Endothelial cell of umbilical vein (primary cell): ENCODE measurements at regions not wholly inside any gene's neighbourhood (a gene's known extent, or its start where the extent isn't known, plus 50 kb on each side); places are given as distances from the start of the nearest gene placed in this dataset.

ENCODE experiments used
- BruUV-seq: library from RNA; stranded (reverse); fragments of 400-500 nt; replicated peaks from 2 replicates; lab custom pipeline; 2021; lab: Mats Ljungman, UMichigan
- CTCF ChIA-PET: fragments of 300-600, 350-600 bp; sonication (Branson Sonifier 250); formaldehyde crosslinking; loops from one replicate; lab custom pipeline; 2021; ENCODE audit warnings: antibody characterized with exemption, inconsistent platforms; lab: Charles Lee
- POLR2A ChIA-PET: fragments of 300-600, 350-600 bp; sonication (Branson Sonifier 250); formaldehyde crosslinking; loops from one replicate; lab custom pipeline; 2021; ENCODE audit warnings: antibody characterized with exemption, inconsistent platforms; lab: Charles Lee
- DNase-seq: peaks from one replicate; pipeline ENCODE4 v3.0.0-alpha.2; 2011; ENCODE audit warnings: low read depth, low spot score
- FAIRE-seq: peaks from 2 replicates; lab custom pipeline; 2011; peaks lifted over from hg19 to GRCh38; lab: Jason Lieb, UNC
- H2AFZ ChIP-seq: 2 replicates; pipeline ENCODE4 v1.6.0; 2012; ENCODE audit warnings: low read depth, low read length, control low read depth, inconsistent platforms
- H3K27ac ChIP-seq: 2 replicates; pipeline ENCODE4 v1.5.1; 2011; ENCODE audit warnings: low read depth, mild to moderate bottlenecking, control low read depth, low read length, moderate library complexity; ENCODE audit not compliant: insufficient read depth
- H3K27me3 ChIP-seq, 2 experiments: 2 replicates each; pipeline versions ENCODE4 v1.6.0 to v1.6.1; 2011; ENCODE audit warnings: low read length in 2 of 2, mixed read lengths in 1 of 2; ENCODE audit not compliant: control insufficient read depth in 2 of 2, insufficient read depth in 2 of 2
- H3K36me3 ChIP-seq, 2 experiments: 2 replicates in 1 of 2; 3 replicates in 1 of 2; pipeline ENCODE4 v1.5.1; 2011; ENCODE audit warnings: low read length in 2 of 2, mild to moderate bottlenecking in 1 of 2, moderate library complexity in 1 of 2; ENCODE audit not compliant: control insufficient read depth in 2 of 2, insufficient read depth in 2 of 2; ENCODE audit errors: extremely low read depth in 1 of 2
- H3K4me1 ChIP-seq: 3 replicates; pipeline ENCODE4 v1.5.1; 2011; ENCODE audit warnings: mild to moderate bottlenecking, low read length; ENCODE audit not compliant: control insufficient read depth, insufficient read depth; ENCODE audit errors: extremely low read depth
- H3K4me2 ChIP-seq: 2 replicates; pipeline ENCODE4 v1.6.1; 2011; ENCODE audit warnings: low read length, control low read depth, mixed read lengths; ENCODE audit not compliant: insufficient read depth
- H3K4me3 ChIP-seq, 3 experiments: fragments of 200-600 bp in 1 of 3; sonication (generic), shearing (Covaris generic) in 1 of 3; replicated peaks in 1 of 3; 2 replicates each; pipeline ENCODE4 v1.5.1; 2011 to 2016; ENCODE audit warnings: control low read depth in 3 of 3, low read length in 3 of 3, mild to moderate bottlenecking in 2 of 3, inconsistent platforms in 1 of 3, low read depth in 1 of 3, moderate library complexity in 1 of 3; ENCODE audit not compliant: insufficient read depth in 1 of 3
- H3K79me2 ChIP-seq: 2 replicates; pipeline ENCODE4 v1.6.0; 2012; ENCODE audit warnings: low read length, inconsistent platforms; ENCODE audit not compliant: control insufficient read depth, insufficient read depth
- H3K9ac ChIP-seq: replicated peaks from 2 replicates; pipeline ENCODE3; 2011; ENCODE audit warnings: low read length, control low read depth; ENCODE audit not compliant: insufficient read depth; ENCODE audit errors: extremely low read depth
- H3K9me1 ChIP-seq: replicated peaks from 3 replicates; pipeline ENCODE4 v1.6.0; 2011; ENCODE audit warnings: mild to moderate bottlenecking, low read length; ENCODE audit not compliant: control insufficient read depth, insufficient read depth; ENCODE audit errors: extremely low read depth
- H3K9me3 ChIP-seq: replicated peaks from 2 replicates; pipeline ENCODE4 v1.5.1; 2012; ENCODE audit warnings: low read length, inconsistent platforms; ENCODE audit not compliant: control insufficient read depth, insufficient read depth
- H4K20me1 ChIP-seq: replicated peaks from 2 replicates; pipeline ENCODE3; 2011; ENCODE audit warnings: mild to moderate bottlenecking, low read length; ENCODE audit not compliant: control insufficient read depth, insufficient read depth; ENCODE audit errors: extremely low read depth
- CTCF ChIP-seq, 2 donors: IDR thresholded peaks; 1 replicate in 1 of 2; 2 replicates in 1 of 2; pipeline ENCODE4 v1.5.1; 2011; ENCODE audit warnings: low read length in 2 of 2, mild to moderate bottlenecking in 2 of 2, moderate library complexity in 2 of 2, control low read depth in 1 of 2, inconsistent platforms in 1 of 2, low read depth in 1 of 2; ENCODE audit not compliant: insufficient read depth in 1 of 2; ENCODE audit errors: extremely low read depth in 1 of 2
- EZH2 ChIP-seq: IDR thresholded peaks from 2 replicates; pipeline ENCODE4 v1.6.1; 2012; ENCODE audit warnings: borderline replicate concordance, low read depth, mild to moderate bottlenecking, moderate library complexity, low read length, inconsistent platforms; ENCODE audit not compliant: severe bottlenecking
- FOS ChIP-seq: IDR thresholded peaks from 2 replicates; pipeline ENCODE4 v1.6.1; 2011; ENCODE audit warnings: mild to moderate bottlenecking, low read length, moderate library complexity, borderline replicate concordance; ENCODE audit not compliant: insufficient read depth
- GATA2 ChIP-seq: IDR thresholded peaks from 2 replicates; pipeline ENCODE4 v1.7.0; 2011; ENCODE audit warnings: low read depth, mild to moderate bottlenecking, moderate library complexity, mixed read lengths, low read length; ENCODE audit not compliant: insufficient read length, insufficient read depth
- JUN ChIP-seq: IDR thresholded peaks from 2 replicates; pipeline ENCODE4 v1.6.1; 2011; ENCODE audit warnings: borderline replicate concordance, low read depth; ENCODE audit not compliant: insufficient read length, insufficient read depth
- MAX ChIP-seq: IDR thresholded peaks from 2 replicates; pipeline ENCODE4 v1.6.1; 2011; ENCODE audit not compliant: insufficient read depth, insufficient read length
- POLR2A ChIP-seq: IDR thresholded peaks from 2 replicates; pipeline ENCODE4 v1.6.1; 2012; ENCODE audit warnings: low read depth, mild to moderate bottlenecking, control low read depth, low read length
- dilution Hi-C: fragments of 300-500 bp; cut with MboI; formaldehyde crosslinking; loops from one replicate; pipeline ENCODE4 v1.15.0; 2019; ENCODE audit warnings: low sequenced_read_pairs; ENCODE audit not compliant: extremely low pct_ligation_motif_present
- intact Hi-C: fragments of 100-400 bp; cut with micrococcal nuclease; formaldehyde crosslinking; loops from one replicate; pipeline ENCODE4 v1.10.0; 2022

- no peak overlapping the region for H3K27ac ChIP-seq
- intact Hi-C loops (no loop called here), dilution Hi-C loops (no loop called here)
- H3K9me3 ChIP-seq, result no peaks in the 10 kb centered on the region
- no peak overlapping the region for H2AFZ ChIP-seq
- H3K36me3 ChIP-seq, result no peaks in the 10 kb centered on the region
- POLR2A ChIA-PET, result no interaction called here
- H3K4me3 ChIP-seq, result no peak overlapping the region
- DNase-seq, result no peak
- no peaks in the 10 kb centered on the region for H3K79me2 ChIP-seq
- no peaks in the 10 kb centered on the region for H3K27me3 ChIP-seq
- no peak overlapping the region for H3K9ac ChIP-seq
- H3K4me1 ChIP-seq, result no peaks in the 10 kb centered on the region
- no peaks in the 10 kb centered on the region for H3K9me1 ChIP-seq
- no TSS peak for BruUV-seq
- H3K4me2 ChIP-seq, result no peak overlapping the region
- TF ChIP-seq GATA2 (no peak), CTCF (IDR thresholded peaks at IDR 0.05; ENCODE audit: extremely low read depth in 1 of 2, insufficient read depth in 1 of 2, low read depth in 1 of 2, low read length in 2 of 2) (no peak), POLR2A (no peak), MAX (no peak)
- FAIRE-seq, result no peak
- no peaks in the 10 kb centered on the region for H4K20me1 ChIP-seq
- CTCF ChIA-PET, result no interaction called here
Observed at GRCh38 chr7:45390731-45391130, 183.4 kb upstream of the ADCY1 start.

- Histone ChIP-seq H3K79me2 (no peaks in the 10 kb centered on the region), H4K20me1 (no peaks in the 10 kb centered on the region), H3K4me1 (no peaks in the 10 kb centered on the region), H3K9me1 (no peaks in the 10 kb centered on the region), H3K9me3 (no peaks in the 10 kb centered on the region), H2AFZ (no peak overlapping the region), H3K9ac (no peak overlapping the region), H3K4me3 (no peak overlapping the region), H3K4me2 (no peak overlapping the region), H3K27me3 (no peaks in the 10 kb centered on the region), H3K27ac (no peak overlapping the region), H3K36me3 (no peaks in the 10 kb centered on the region)
- dilution Hi-C loops (no loop called here), intact Hi-C loops (no loop called here)
- DNase-seq (no peak), FAIRE-seq (no peak)
- BruUV-seq, result no TSS peak
- POLR2A ChIA-PET, result no interaction called here
- CTCF ChIA-PET, result no interaction called here
- TF ChIP-seq GATA2, result no peak
- TF ChIP-seq EZH2, result no peak
- TF ChIP-seq JUN, result no peak
- TF ChIP-seq FOS, result no peak
- no peak for TF ChIP-seq POLR2A
Observed at GRCh38 chr7:45391618-45392451, 182.3 kb upstream of the ADCY1 start.
